Upper lobe of left lung (tissue), 6 donors: ENCODE measurements at regions not wholly inside any gene's neighbourhood (a gene's known extent, or its start where the extent isn't known, plus 50 kb on each side); places are given as distances from the start of the nearest gene placed in this dataset.
A peak's percentile ranks its signal among the peaks of the same experiment; 100 is the strongest.

Source experiments
- ATAC-seq, 2 donors: fragments of 200-7000 bp; cut with Tn5 transposase; one replicate each; pipeline ENCODE4 v1.9.1; 2022; ENCODE audit warnings: mild to moderate bottlenecking in 2 of 2, moderate library complexity in 2 of 2; ENCODE audit not compliant: low FRiP score in 2 of 2
- DNase-seq, 2 donors: peaks; one replicate each; pipeline ENCODE4 v3.0.0-alpha.2; 2019 to 2020
- H3K27ac ChIP-seq, 4 donors: fragments of 200-600 bp; sonication (generic); one replicate each; pipeline ENCODE4 v1.5.1; 2016 to 2019
- H3K27me3 ChIP-seq, 4 donors: fragments of 200-600 bp; sonication (generic); one replicate each; pipeline ENCODE4 v1.5.1; 2017 to 2019
- H3K36me3 ChIP-seq, 4 donors: fragments of 200-600 bp; sonication (generic); one replicate each; pipeline ENCODE4 v1.5.1; 2016 to 2019
- H3K4me1 ChIP-seq, 4 donors: fragments of 200-600 bp; sonication (generic); one replicate each; pipeline ENCODE4 v1.5.1; 2018 to 2019
- H3K4me3 ChIP-seq, 4 donors: fragments of 200-600 bp; sonication (generic); one replicate each; pipeline ENCODE4 v1.5.1; 2017 to 2019; ENCODE audit warnings: mild to moderate bottlenecking in 2 of 4, moderate library complexity in 1 of 4
- H3K9me3 ChIP-seq, 4 donors: fragments of 200-600 bp; sonication (generic); one replicate each; pipeline ENCODE4 v1.5.1; 2018 to 2019
- EP300 ChIP-seq, 4 donors: sonication (generic); formaldehyde crosslinking; IDR thresholded peaks; one replicate each; pipeline ENCODE4 v1.5.1; 2017; ENCODE audit warnings: antibody characterized with exemption in 4 of 4, control low read depth in 2 of 4
- POLR2A ChIP-seq, 4 donors: fragments of 450-650 bp; IDR thresholded peaks; one replicate each; pipeline ENCODE4 v1.5.1; 2016 to 2017; ENCODE audit warnings: antibody characterized with exemption in 4 of 4, mild to moderate bottlenecking in 2 of 4
- POLR2AphosphoS5 ChIP-seq, 2 donors: sonication (generic); formaldehyde crosslinking; IDR thresholded peaks; one replicate each; pipeline ENCODE4 v1.5.1; 2017; ENCODE audit warnings: antibody characterized with exemption in 2 of 2
- WGBS, 2 donors: methylation state at CpG; one replicate each; pipeline ENCODE4 v1.1.5; 2017 to 2018; 5-methylcytosine and 5-hydroxymethylcytosine counted together
- TF ChIP-seq, protein P1 (sequence below), 6 experiments: fragments of 450-650 bp in 4 of 6; fragments of 200-600 bp in 2 of 6; sonication (generic) in 2 of 6; IDR thresholded peaks; one replicate each; pipeline ENCODE4 v1.5.1; 2016 to 2019; ENCODE audit warnings: antibody characterized with exemption in 6 of 6
- donor health status: DM: no; HTN: no; CAD: no; lungs with moderate emphysema.
- donor health status: DM: no; HTN: yes; CAD: no; lungs with severe emphysema.

DNA sequence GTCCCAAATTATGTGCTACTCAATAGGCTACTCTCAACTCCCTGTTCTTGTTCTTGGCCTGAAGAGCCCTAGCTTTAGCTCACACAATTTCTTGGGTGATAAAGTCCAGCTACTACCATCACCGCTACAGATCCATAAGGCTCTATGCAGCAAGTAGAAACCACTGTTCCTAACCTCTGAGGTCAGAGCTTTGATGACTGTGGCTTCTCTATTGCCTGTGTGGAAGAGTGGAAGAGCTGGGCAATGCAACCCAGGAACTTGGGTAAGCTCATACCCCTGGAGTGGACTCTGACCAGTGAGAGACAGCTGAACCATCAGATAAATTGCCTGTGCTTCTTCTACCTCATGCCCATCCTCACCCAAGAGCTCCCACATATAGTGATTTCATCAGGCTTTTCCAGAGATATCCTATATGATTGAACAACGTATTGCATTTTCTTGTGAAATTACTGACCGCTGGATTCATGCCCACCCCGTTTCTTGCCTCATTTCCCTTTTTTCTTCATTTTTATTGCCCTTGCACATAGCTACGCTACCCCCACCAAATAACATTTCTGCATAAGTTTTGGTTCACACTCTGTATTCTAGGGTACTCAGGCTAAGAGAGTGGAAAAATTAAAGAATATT is 172.3 kb upstream of the MBNL1 start:
- 74 to 85% methylated on average over 5 of the region's 5 CpGs for WGBS, 2 donors
- Histone ChIP-seq H3K27ac (no peak overlapping the region), H3K4me1 (peaks cover 0 to 6% (median 1%) of the 10 kb centered on the region in 4 donors), H3K27me3 (no peaks in the 10 kb centered on the region), H3K36me3 (no peaks in the 10 kb centered on the region), H3K4me3 (no peak overlapping the region), H3K9me3 (no peaks in the 10 kb centered on the region)
- peak; percentile 26 to 34 for ATAC-seq
- no peak for TF ChIP-seq POLR2A (IDR thresholded peaks at IDR 0.05)
- no peak for TF ChIP-seq EP300 (IDR thresholded peaks at IDR 0.05)
- TF ChIP-seq, protein P1, sequence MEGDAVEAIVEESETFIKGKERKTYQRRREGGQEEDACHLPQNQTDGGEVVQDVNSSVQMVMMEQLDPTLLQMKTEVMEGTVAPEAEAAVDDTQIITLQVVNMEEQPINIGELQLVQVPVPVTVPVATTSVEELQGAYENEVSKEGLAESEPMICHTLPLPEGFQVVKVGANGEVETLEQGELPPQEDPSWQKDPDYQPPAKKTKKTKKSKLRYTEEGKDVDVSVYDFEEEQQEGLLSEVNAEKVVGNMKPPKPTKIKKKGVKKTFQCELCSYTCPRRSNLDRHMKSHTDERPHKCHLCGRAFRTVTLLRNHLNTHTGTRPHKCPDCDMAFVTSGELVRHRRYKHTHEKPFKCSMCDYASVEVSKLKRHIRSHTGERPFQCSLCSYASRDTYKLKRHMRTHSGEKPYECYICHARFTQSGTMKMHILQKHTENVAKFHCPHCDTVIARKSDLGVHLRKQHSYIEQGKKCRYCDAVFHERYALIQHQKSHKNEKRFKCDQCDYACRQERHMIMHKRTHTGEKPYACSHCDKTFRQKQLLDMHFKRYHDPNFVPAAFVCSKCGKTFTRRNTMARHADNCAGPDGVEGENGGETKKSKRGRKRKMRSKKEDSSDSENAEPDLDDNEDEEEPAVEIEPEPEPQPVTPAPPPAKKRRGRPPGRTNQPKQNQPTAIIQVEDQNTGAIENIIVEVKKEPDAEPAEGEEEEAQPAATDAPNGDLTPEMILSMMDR (IDR thresholded peaks at IDR 0.05) = no peak
- no peak for TF ChIP-seq POLR2AphosphoS5 (IDR thresholded peaks at IDR 0.05)
- no peak for DNase-seq

DNA sequence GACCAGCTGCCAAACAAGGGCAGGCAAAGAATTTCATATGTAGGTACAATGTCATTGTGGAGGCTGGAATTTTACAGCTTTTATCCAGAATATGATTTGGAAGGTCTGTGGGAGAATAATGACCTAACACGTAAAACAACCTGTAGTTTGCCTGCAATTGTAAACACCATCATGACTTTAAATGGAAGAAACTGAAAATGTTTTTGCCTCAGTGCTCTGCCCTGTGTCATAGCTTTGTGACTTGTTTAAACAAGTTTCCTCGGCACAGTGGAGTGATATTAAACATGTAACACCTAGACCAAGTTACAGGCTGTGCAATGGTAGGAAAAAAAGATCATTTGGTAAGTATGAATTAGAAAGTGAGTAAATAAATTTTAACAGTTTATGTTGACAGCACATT is 171.6 kb upstream of the MBNL1 start:
- Histone ChIP-seq H3K4me1 (peaks cover 0 to 6% (median 1%) of the 10 kb centered on the region in 4 donors), H3K4me3 (no peak overlapping the region), H3K27me3 (no peaks in the 10 kb centered on the region), H3K36me3 (no peaks in the 10 kb centered on the region), H3K9me3 (no peaks in the 10 kb centered on the region), H3K27ac (no peak overlapping the region)
- ATAC-seq (no peak), DNase-seq (no peak)
- TF ChIP-seq EP300 (IDR thresholded peaks at IDR 0.05) (no peak), POLR2AphosphoS5 (IDR thresholded peaks at IDR 0.05) (no peak), POLR2A (IDR thresholded peaks at IDR 0.05) (no peak)
- TF ChIP-seq, protein P1 (IDR thresholded peaks at IDR 0.05) = no peak
- 80 to 86% methylated on average over 2 of the region's 2 CpGs for WGBS, 2 donors

DNA sequence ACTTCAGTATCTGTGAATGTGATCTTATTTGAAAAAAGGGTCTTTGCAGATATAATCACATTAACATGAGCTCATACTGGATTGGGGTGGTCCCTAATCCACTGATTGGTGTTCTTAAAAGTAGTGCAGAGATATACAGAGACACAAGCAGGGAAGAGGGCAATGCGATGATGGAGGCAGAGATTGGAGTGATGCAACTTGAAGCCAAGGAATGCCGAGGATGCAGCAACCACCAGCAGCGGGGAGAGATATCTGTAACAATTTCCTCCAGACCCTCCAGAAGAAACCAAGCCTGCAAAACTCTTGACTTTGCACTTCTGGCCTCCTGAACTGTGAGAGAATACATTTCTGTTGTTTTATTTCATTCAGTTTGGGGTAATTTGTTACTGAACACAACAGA is 171.0 kb upstream of the MBNL1 start:
- Histone ChIP-seq H3K4me1 (peaks cover 0 to 6% (median 1%) of the 10 kb centered on the region in 4 donors), H3K27me3 (no peaks in the 10 kb centered on the region), H3K36me3 (no peaks in the 10 kb centered on the region), H3K9me3 (no peaks in the 10 kb centered on the region), H3K27ac (no peak overlapping the region), H3K4me3 (no peak overlapping the region)
- ATAC-seq (no peak), DNase-seq (no peak)
- TF ChIP-seq POLR2A (IDR thresholded peaks at IDR 0.05) (no peak), EP300 (IDR thresholded peaks at IDR 0.05) (no peak), POLR2AphosphoS5 (IDR thresholded peaks at IDR 0.05) (no peak)
- TF ChIP-seq, protein P1 (IDR thresholded peaks at IDR 0.05) = no peak
- WGBS, 2 donors = 72 to 73% methylated on average over 3 of the region's 3 CpGs

DNA sequence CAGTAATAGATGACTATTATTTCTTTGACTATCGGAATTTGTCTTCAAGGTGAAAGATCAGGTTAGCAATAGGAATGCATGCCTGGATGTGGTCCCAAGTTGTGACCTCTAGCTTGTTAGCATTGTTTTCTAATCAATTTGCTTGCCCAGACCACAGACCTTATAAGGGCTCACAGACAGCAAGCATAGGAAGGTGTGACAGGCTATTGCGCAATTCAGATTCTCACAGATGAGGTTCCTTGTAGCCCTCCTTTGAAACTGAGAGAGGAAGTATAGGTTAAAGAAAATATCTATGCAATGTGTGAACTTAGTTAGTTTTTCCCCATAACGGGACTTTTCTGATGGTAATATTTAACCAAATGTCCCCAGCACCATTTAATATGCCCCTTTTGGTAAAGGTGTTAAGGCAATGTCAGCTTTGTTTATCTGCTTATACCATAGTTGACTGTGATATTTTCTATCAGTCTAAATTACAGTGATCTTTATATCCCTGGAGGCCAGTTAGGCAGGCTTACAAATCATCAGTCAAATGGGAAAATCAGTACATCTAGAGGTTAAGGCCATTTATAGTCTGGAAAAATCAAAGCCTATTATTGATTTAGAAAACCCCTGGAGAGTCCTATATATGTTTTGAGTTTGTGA is 168.1 kb upstream of the MBNL1 start:
- TF ChIP-seq, protein P1 (IDR thresholded peaks at IDR 0.05) = no peak
- no peak for TF ChIP-seq POLR2A (IDR thresholded peaks at IDR 0.05)
- TF ChIP-seq POLR2AphosphoS5 (IDR thresholded peaks at IDR 0.05) = no peak
- TF ChIP-seq EP300 (IDR thresholded peaks at IDR 0.05) = no peak
- Histone ChIP-seq H3K9me3 (no peaks in the 10 kb centered on the region), H3K27ac (no peak overlapping the region), H3K4me3 (no peak overlapping the region), H3K27me3 (no peaks in the 10 kb centered on the region), H3K36me3 (no peaks in the 10 kb centered on the region), H3K4me1 (peaks cover 0 to 6% (median 1%) of the 10 kb centered on the region in 4 donors)
- 71 to 89% methylated on average over 3 of the region's 3 CpGs for WGBS, 2 donors
- DNase-seq (peak in 1 of 2 donors; percentile 24), ATAC-seq (no peak)
